Fibroblast of villous mesenchyme (primary cell): ENCODE measurements at regions not wholly inside any gene's neighbourhood (a gene's known extent, or its start where the extent isn't known, plus 50 kb on each side); places are given as distances from the start of the nearest gene placed in this dataset.
"Not testable (repeated sequence)": the region's sequence is repeated elsewhere in the genome, so short reads cannot be mapped to it uniquely, and the experiment has no call there.

ENCODE experiments used
- DNase-seq: peaks from one replicate; pipeline ENCODE4 v3.0.0-alpha.2; 2010; ENCODE audit warnings: low read depth
- H3K4me3 ChIP-seq: 2 replicates; pipeline ENCODE4 v1.5.1; 2011; ENCODE audit warnings: low read depth, mild to moderate bottlenecking, low read length
- CTCF ChIP-seq: IDR thresholded peaks from 2 replicates; pipeline ENCODE4 v1.5.1; 2012; ENCODE audit warnings: low read depth, mild to moderate bottlenecking, low read length; ENCODE audit not compliant: insufficient read depth

- H3K4me3 ChIP-seq: no peak overlapping the region
- TF ChIP-seq CTCF: no peak
- no peak for DNase-seq
Observed at GRCh38 chr1:60257531-60257930, 184.0 kb upstream of the C1orf87 start.

- H3K4me3 ChIP-seq: no peak overlapping the region
- TF ChIP-seq CTCF: no peak
- DNase-seq: no peak
Observed at GRCh38 chr1:60255565-60255964, 182.0 kb upstream of the C1orf87 start.

- no peak for DNase-seq
- TF ChIP-seq CTCF: no peak
- no peak overlapping the region for H3K4me3 ChIP-seq
Observed at GRCh38 chr1:60251426-60251825, 177.9 kb upstream of the C1orf87 start.

GRCh38 chr1:60247467-60247866 lies 173.9 kb upstream of the C1orf87 start:
- H3K4me3 ChIP-seq, DNase-seq: not testable (repeated sequence)

GRCh38 chr1:60245324-60245723 lies 171.8 kb upstream of the C1orf87 start:
- no peak overlapping the region for H3K4me3 ChIP-seq
- TF ChIP-seq CTCF: no peak
- no peak for DNase-seq

GRCh38 chr1:60244906-60245305 lies 171.3 kb upstream of the C1orf87 start:
- no peak for DNase-seq
- TF ChIP-seq CTCF: no peak
- H3K4me3 ChIP-seq: no peak overlapping the region

GRCh38 chr1:60235275-60235674 lies 161.7 kb upstream of the C1orf87 start:
- TF ChIP-seq CTCF: no peak
- H3K4me3 ChIP-seq: no peak overlapping the region
- DNase-seq: no peak

GRCh38 chr1:60234776-60235175 lies 161.2 kb upstream of the C1orf87 start:
- H3K4me3 ChIP-seq: no peak overlapping the region
- no peak for TF ChIP-seq CTCF
- no peak for DNase-seq
